ENCODE measurements at regions not wholly inside any gene's neighbourhood (a gene's known extent, or its start where the extent isn't known, plus 50 kb on each side); places are given as distances from the start of the nearest gene placed in this dataset.
"Not testable (repeated sequence)": the region's sequence is repeated elsewhere in the genome, so short reads cannot be mapped to it uniquely, and the experiment has no call there.

- Histone ChIP-seq H3K4me3 (ENCODE audit: low read depth, low read length) (no peak overlapping the region), H3K9me3 (no peaks in the 10 kb centered on the region), H3K27me3 (no peaks in the 10 kb centered on the region), H3K4me1 (no peaks in the 10 kb centered on the region), H3K36me3 (no peaks in the 10 kb centered on the region)
- no peak for TF ChIP-seq CTCF (IDR thresholded peaks at IDR 0.05; ENCODE audit: low read depth, low read length)
- DNase-seq, result no peak
Observed at GRCh38 chr2:44103639-44104038, 65.0 kb upstream of the PPM1B start.

- TF ChIP-seq CTCF (IDR thresholded peaks at IDR 0.05; ENCODE audit: low read depth, low read length), result no peak
- H3K36me3 ChIP-seq, result no peaks in the 10 kb centered on the region
- no peak overlapping the region for H3K4me3 ChIP-seq (ENCODE audit: low read depth, low read length)
- H3K27me3 ChIP-seq, result no peaks in the 10 kb centered on the region
- H3K9me3 ChIP-seq, result no peaks in the 10 kb centered on the region
- H3K4me1 ChIP-seq, result no peaks in the 10 kb centered on the region
- DNase-seq, result no peak
Observed at GRCh38 chr2:44104855-44105271, 63.8 kb upstream of the PPM1B start.

GRCh38 chr2:44106509-44106908, 62.2 kb upstream of the PPM1B start:
- H3K27me3 ChIP-seq; H3K4me1 ChIP-seq; H3K4me3 ChIP-seq (ENCODE audit: low read depth, low read length); H3K9me3 ChIP-seq; H3K36me3 ChIP-seq; DNase-seq: not testable (repeated sequence)

GRCh38 chr2:44107086-44107740, 61.5 kb upstream of the PPM1B start:
- H3K27me3 ChIP-seq, result no peaks in the 10 kb centered on the region
- no peaks in the 10 kb centered on the region for H3K36me3 ChIP-seq
- DNase-seq, result no peak
- no peak overlapping the region for H3K4me3 ChIP-seq (ENCODE audit: low read depth, low read length)
- H3K9me3 ChIP-seq, result no peaks in the 10 kb centered on the region
- H3K4me1 ChIP-seq, result no peaks in the 10 kb centered on the region
- TF ChIP-seq CTCF (IDR thresholded peaks at IDR 0.05; ENCODE audit: low read depth, low read length), result no peak

- TF ChIP-seq CTCF (IDR thresholded peaks at IDR 0.05; ENCODE audit: low read depth, low read length), result no peak
- Histone ChIP-seq H3K27me3 (no peaks in the 10 kb centered on the region), H3K36me3 (no peaks in the 10 kb centered on the region), H3K4me1 (no peaks in the 10 kb centered on the region), H3K4me3 (ENCODE audit: low read depth, low read length) (no peak overlapping the region), H3K9me3 (no peaks in the 10 kb centered on the region)
- DNase-seq, result no peak
Observed at GRCh38 chr2:44107974-44108373, 60.7 kb upstream of the PPM1B start.

- no peaks in the 10 kb centered on the region for H3K9me3 ChIP-seq
- no peaks in the 10 kb centered on the region for H3K27me3 ChIP-seq
- H3K36me3 ChIP-seq, result no peaks in the 10 kb centered on the region
- no peak for DNase-seq
- TF ChIP-seq CTCF (IDR thresholded peaks at IDR 0.05; ENCODE audit: low read depth, low read length), result no peak
- H3K4me1 ChIP-seq, result no peaks in the 10 kb centered on the region
- no peak overlapping the region for H3K4me3 ChIP-seq (ENCODE audit: low read depth, low read length)
Observed at GRCh38 chr2:44109166-44109565, 59.5 kb upstream of the PPM1B start.

- Histone ChIP-seq H3K36me3 (no peaks in the 10 kb centered on the region), H3K27me3 (no peaks in the 10 kb centered on the region), H3K9me3 (no peaks in the 10 kb centered on the region), H3K4me3 (ENCODE audit: low read depth, low read length) (no peak overlapping the region), H3K4me1 (no peaks in the 10 kb centered on the region)
- DNase-seq, result no peak
- no peak for TF ChIP-seq CTCF (IDR thresholded peaks at IDR 0.05; ENCODE audit: low read depth, low read length)
Observed at GRCh38 chr2:44110444-44110843, 58.2 kb upstream of the PPM1B start.

Measured in BE2C (cell line).